Coronary artery (tissue), 2 donors: ENCODE measurements at regions not wholly inside any gene's neighbourhood (a gene's known extent, or its start where the extent isn't known, plus 50 kb on each side); places are given as distances from the start of the nearest gene placed in this dataset.

ENCODE experiments used
- DNase-seq: peaks from one replicate; pipeline ENCODE4 v3.0.0-alpha.2; 2017; ENCODE audit warnings: low spot score
- H3K27ac ChIP-seq, 2 donors: fragments of 200-600 bp; sonication (generic); one replicate each; pipeline ENCODE4 v1.5.1; 2016 to 2019
- H3K4me3 ChIP-seq: fragments of 200-600 bp; sonication (generic); 2 replicates; pipeline ENCODE4 v1.5.1; 2016; ENCODE audit warnings: mild to moderate bottlenecking, moderate library complexity
- CTCF ChIP-seq: fragments of 200-600 bp; sonication (generic); IDR thresholded peaks from one replicate; pipeline ENCODE4 v1.5.1; 2019; ENCODE audit warnings: antibody characterized with exemption

GRCh38 chr13:85638815-85639393 is 160.3 kb downstream of the SLITRK6 start:
- no peak for DNase-seq
- Histone ChIP-seq H3K4me3 (no peak overlapping the region), H3K27ac (no peak overlapping the region)
- no peak for TF ChIP-seq CTCF

GRCh38 chr13:85638265-85638664 is 161.0 kb downstream of the SLITRK6 start:
- Histone ChIP-seq H3K4me3 (no peak overlapping the region), H3K27ac (no peak overlapping the region)
- TF ChIP-seq CTCF: no peak
- DNase-seq: no peak

GRCh38 chr13:85632526-85633195 is 166.6 kb downstream of the SLITRK6 start:
- no peak for DNase-seq
- Histone ChIP-seq H3K4me3 (no peak overlapping the region), H3K27ac (no peak overlapping the region)
- no peak for TF ChIP-seq CTCF

- TF ChIP-seq CTCF: no peak
- DNase-seq: no peak
- H3K27ac ChIP-seq: no peak overlapping the region
- H3K4me3 ChIP-seq: no peak overlapping the region
Observed at GRCh38 chr13:85631801-85632200, 167.4 kb downstream of the SLITRK6 start.

- no peak overlapping the region for H3K27ac ChIP-seq
- no peak for DNase-seq
- TF ChIP-seq CTCF: no peak
- no peak overlapping the region for H3K4me3 ChIP-seq
Observed at GRCh38 chr13:85626603-85627002, 172.6 kb downstream of the SLITRK6 start.

- H3K4me3 ChIP-seq: no peak overlapping the region
- TF ChIP-seq CTCF: no peak
- no peak overlapping the region for H3K27ac ChIP-seq
- DNase-seq: no peak
Observed at GRCh38 chr13:85619321-85619720, 179.9 kb downstream of the SLITRK6 start.

- Histone ChIP-seq H3K27ac (no peak overlapping the region), H3K4me3 (no peak overlapping the region)
- no peak for DNase-seq
- no peak for TF ChIP-seq CTCF
Observed at GRCh38 chr13:85618521-85618920, 180.7 kb downstream of the SLITRK6 start.
